ENCODE measurements at regions not wholly inside any gene's neighbourhood (a gene's known extent, or its start where the extent isn't known, plus 50 kb on each side); places are given as distances from the start of the nearest gene placed in this dataset.

GRCh38 chr2:128427413-128427755, 108.7 kb upstream of the HS6ST1 start:
- Histone ChIP-seq H4K20me1 (ENCODE audit: insufficient read depth, low read length) (no peaks in the 10 kb centered on the region), H3K4me2 (ENCODE audit: low read length) (no peak overlapping the region), H3K9me3 (ENCODE audit: insufficient read depth, low read length) (peaks cover 10% of the 10 kb centered on the region; the same call in 1 of the 2 replicates), H3K4me1 (ENCODE audit: low read length) (no peaks in the 10 kb centered on the region), H3K27ac (ENCODE audit: low read length) (no peak overlapping the region), H3K4me3 (ENCODE audit: low read length) (no peak overlapping the region), H2AFZ (ENCODE audit: low read depth, low read length) (no peak overlapping the region), H3K79me2 (ENCODE audit: low read length) (no peaks in the 10 kb centered on the region), H3K36me3 (replicated peaks; ENCODE audit: low read depth, low read length) (no peaks in the 10 kb centered on the region), H3K9ac (ENCODE audit: low read length) (no peak overlapping the region), H3K27me3 (ENCODE audit: low read depth, low read length) (peaks cover 65% of the 10 kb centered on the region)
- no peak for TF ChIP-seq EZH2phosphoT487 (IDR thresholded peaks at IDR 0.05; ENCODE audit: low read depth)
- TF ChIP-seq CTCF (IDR thresholded peaks at IDR 0.05; ENCODE audit: low read depth, low read length): no peak

GRCh38 chr2:128428415-128428814, 109.7 kb upstream of the HS6ST1 start:
- no peak overlapping the region for H3K9ac ChIP-seq (ENCODE audit: low read length)
- H3K27ac ChIP-seq (ENCODE audit: low read length): no peak overlapping the region
- peaks cover 58% of the 10 kb centered on the region for H3K27me3 ChIP-seq (ENCODE audit: low read depth, low read length)
- TF ChIP-seq EZH2phosphoT487 (IDR thresholded peaks at IDR 0.05; ENCODE audit: low read depth) (no peak), CTCF (IDR thresholded peaks at IDR 0.05; ENCODE audit: low read depth, low read length) (no peak)
- no peaks in the 10 kb centered on the region for H3K79me2 ChIP-seq (ENCODE audit: low read length)
- H3K4me2 ChIP-seq (ENCODE audit: low read length): no peak overlapping the region
- no peak overlapping the region for H3K4me3 ChIP-seq (ENCODE audit: low read length)
- H2AFZ ChIP-seq (ENCODE audit: low read depth, low read length): no peak overlapping the region
- no peaks in the 10 kb centered on the region for H4K20me1 ChIP-seq (ENCODE audit: insufficient read depth, low read length)
- no peaks in the 10 kb centered on the region for H3K36me3 ChIP-seq (replicated peaks; ENCODE audit: low read depth, low read length)
- no peaks in the 10 kb centered on the region for H3K4me1 ChIP-seq (ENCODE audit: low read length)
- peaks cover 10% of the 10 kb centered on the region; the same call in 1 of the 2 replicates for H3K9me3 ChIP-seq (ENCODE audit: insufficient read depth, low read length)

GRCh38 chr2:128432423-128432822, 113.8 kb upstream of the HS6ST1 start:
- TF ChIP-seq CTCF (IDR thresholded peaks at IDR 0.05; ENCODE audit: low read depth, low read length) (no peak), EZH2phosphoT487 (IDR thresholded peaks at IDR 0.05; ENCODE audit: low read depth) (no peak)
- H3K4me2 ChIP-seq (ENCODE audit: low read length): no peak overlapping the region
- H2AFZ ChIP-seq (ENCODE audit: low read depth, low read length): no peak overlapping the region
- no peaks in the 10 kb centered on the region for H3K4me1 ChIP-seq (ENCODE audit: low read length)
- no peak overlapping the region for H3K9ac ChIP-seq (ENCODE audit: low read length)
- H3K4me3 ChIP-seq (ENCODE audit: low read length): no peak overlapping the region
- H3K27ac ChIP-seq (ENCODE audit: low read length): no peak overlapping the region
- no peaks in the 10 kb centered on the region for H3K79me2 ChIP-seq (ENCODE audit: low read length)
- no peaks in the 10 kb centered on the region for H4K20me1 ChIP-seq (ENCODE audit: insufficient read depth, low read length)
- H3K36me3 ChIP-seq (replicated peaks; ENCODE audit: low read depth, low read length): no peaks in the 10 kb centered on the region
- peaks cover 10% of the 10 kb centered on the region; the same call in 1 of the 2 replicates for H3K9me3 ChIP-seq (ENCODE audit: insufficient read depth, low read length)
- H3K27me3 ChIP-seq (ENCODE audit: low read depth, low read length): peaks cover 46% of the 10 kb centered on the region

- H3K9ac ChIP-seq (ENCODE audit: low read length): no peak overlapping the region
- peaks cover 31% of the 10 kb centered on the region for H3K27me3 ChIP-seq (ENCODE audit: low read depth, low read length)
- H3K4me1 ChIP-seq (ENCODE audit: low read length): no peaks in the 10 kb centered on the region
- no peak overlapping the region for H3K4me2 ChIP-seq (ENCODE audit: low read length)
- peaks cover 8% of the 10 kb centered on the region; the same call in 1 of the 2 replicates for H3K9me3 ChIP-seq (ENCODE audit: insufficient read depth, low read length)
- no peak overlapping the region for H3K27ac ChIP-seq (ENCODE audit: low read length)
- H2AFZ ChIP-seq (ENCODE audit: low read depth, low read length): no peak overlapping the region
- H3K79me2 ChIP-seq (ENCODE audit: low read length): no peaks in the 10 kb centered on the region
- no peak for TF ChIP-seq CTCF (IDR thresholded peaks at IDR 0.05; ENCODE audit: low read depth, low read length)
- no peak for TF ChIP-seq EZH2phosphoT487 (IDR thresholded peaks at IDR 0.05; ENCODE audit: low read depth)
- H3K36me3 ChIP-seq (replicated peaks; ENCODE audit: low read depth, low read length): no peaks in the 10 kb centered on the region
- no peaks in the 10 kb centered on the region for H4K20me1 ChIP-seq (ENCODE audit: insufficient read depth, low read length)
- H3K4me3 ChIP-seq (ENCODE audit: low read length): no peak overlapping the region
Measured at GRCh38 chr2:128433911-128434550, 115.4 kb upstream of the HS6ST1 start.
